PC-3 (cell line): ENCODE measurements at regions not wholly inside any gene's neighbourhood (a gene's known extent, or its start where the extent isn't known, plus 50 kb on each side); places are given as distances from the start of the nearest gene placed in this dataset.

Experiments
- ATAC-seq: fragments of 200-7000 bp; cut with Tn5 transposase; 2 replicates; pipeline ENCODE4 v1.9.1; 2020; ENCODE audit warnings: mild to moderate bottlenecking, moderate library complexity
- BruUV-seq: library from RNA; stranded (reverse); fragments of 400-500 nt; replicated peaks from 2 replicates; lab custom pipeline; 2021; lab: Mats Ljungman, UMichigan
- CTCF ChIA-PET: fragments of 300-600 bp; sonication (Branson Sonifier 250); formaldehyde crosslinking; loops from one replicate; lab custom pipeline; 2022; ENCODE audit warnings: antibody characterized with exemption; lab: Charles Lee
- POLR2A ChIA-PET: fragments of 300-600 bp; sonication (Branson Sonifier 250); formaldehyde crosslinking; loops from one replicate; lab custom pipeline; 2022; ENCODE audit warnings: antibody characterized with exemption; ENCODE audit not compliant: unreplicated experiment; lab: Charles Lee
- DNase-seq: peaks from one replicate; pipeline ENCODE4 v3.0.0-alpha.2; 2015
- H2AFZ ChIP-seq: fragments of 300-600 bp; sonication (generic); 2 replicates; pipeline ENCODE4 v1.6.0; 2016; ENCODE audit warnings: antibody characterized with exemption, low read length
- H3F3A ChIP-seq: fragments of 300-600 bp; sonication (generic); one replicate; pipeline ENCODE4 v1.6.0; 2017; ENCODE audit warnings: antibody characterized with exemption, low read length, control low read depth, mild to moderate bottlenecking; ENCODE audit not compliant: unreplicated experiment
- H3K27ac ChIP-seq: fragments of 300-600 bp; sonication (generic); 2 replicates; pipeline ENCODE4 v1.5.1; 2016; ENCODE audit warnings: mild to moderate bottlenecking, low read length
- H3K27me3 ChIP-seq: fragments of 300-600 bp; sonication (generic); 2 replicates; pipeline ENCODE4 v1.6.1; 2016; ENCODE audit warnings: low read length, mixed read lengths
- H3K36me3 ChIP-seq: fragments of 300-600 bp; sonication (generic); 2 replicates; pipeline ENCODE4 v1.6.1; 2016; ENCODE audit warnings: low read depth, mixed run types, low read length, mixed read lengths
- H3K4me1 ChIP-seq: fragments of 300-600 bp; sonication (generic); 2 replicates; pipeline ENCODE4 v1.5.1; 2016; ENCODE audit warnings: low read length; ENCODE audit not compliant: insufficient read depth
- H3K4me2 ChIP-seq: fragments of 300-600 bp; sonication (generic); 2 replicates; pipeline ENCODE4 v1.6.0; 2016; ENCODE audit warnings: low read length
- H3K4me3 ChIP-seq: fragments of 300-600 bp; sonication (generic); 2 replicates; pipeline ENCODE4 v1.5.1; 2016; ENCODE audit warnings: mild to moderate bottlenecking, low read length, mixed read lengths
- H3K79me2 ChIP-seq: fragments of 300-600 bp; sonication (generic); 2 replicates; pipeline ENCODE4 v1.6.1; 2017; ENCODE audit warnings: low read length, mixed read lengths
- H3K9ac ChIP-seq: fragments of 300-600 bp; sonication (generic); 2 replicates; pipeline ENCODE4 v1.6.0; 2016; ENCODE audit warnings: mild to moderate bottlenecking, low read length
- H3K9me2 ChIP-seq: fragments of 300-600 bp; sonication (generic); replicated peaks from 2 replicates; pipeline ENCODE4 v1.6.1; 2016; ENCODE audit warnings: mixed run types, low read length, mixed read lengths
- H3K9me3 ChIP-seq: fragments of 300-600 bp; sonication (generic); 2 replicates; pipeline ENCODE4 v1.6.1; 2016; ENCODE audit warnings: low read length, mixed read lengths
- H4K20me1 ChIP-seq: fragments of 300-600 bp; sonication (generic); 2 replicates; pipeline ENCODE4 v1.6.1; 2016; ENCODE audit warnings: low read length, mixed read lengths
- CTCF ChIP-seq: fragments of 300-600 bp; sonication (generic); conservative IDR thresholded peaks from 2 replicates; pipeline ENCODE4 v1.5.1; 2017; ENCODE audit warnings: antibody characterized with exemption, low read depth, mild to moderate bottlenecking, low read length
- EZH2 ChIP-seq: fragments of 300-600 bp; sonication (generic); IDR thresholded peaks from one replicate; pipeline ENCODE4 v1.6.1; 2017; ENCODE audit warnings: antibody characterized with exemption, mild to moderate bottlenecking, low read length; ENCODE audit not compliant: unreplicated experiment
- EZH2phosphoT487 ChIP-seq: fragments of 300-600 bp; sonication (generic); IDR thresholded peaks from 2 replicates; pipeline ENCODE4 v1.6.1; 2018; ENCODE audit warnings: mild to moderate bottlenecking, antibody characterized with exemption, low read length, borderline replicate concordance
- intact Hi-C: fragments of 100-400 bp; cut with micrococcal nuclease; formaldehyde crosslinking; loops from 2 replicates; pipeline ENCODE4 v1.9.0; 2023

DNA sequence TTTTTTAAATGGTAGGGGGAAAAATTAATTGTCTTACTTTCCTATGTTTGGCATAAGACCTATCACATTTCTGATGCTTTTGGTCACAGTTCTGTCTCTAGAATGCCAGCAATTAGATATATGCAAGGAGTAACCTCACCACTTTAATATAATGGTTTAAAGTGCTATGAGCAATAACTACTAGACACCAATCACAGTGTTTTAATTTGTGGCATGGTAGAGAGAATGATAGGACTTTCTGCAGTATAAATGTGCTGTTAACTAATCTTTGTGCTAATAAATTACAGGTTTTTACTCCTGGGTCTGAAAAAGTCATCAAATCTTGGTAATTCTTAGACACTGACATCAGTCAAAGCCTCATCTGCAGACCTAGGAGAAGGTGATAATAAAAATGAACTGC, 2110.3 kb downstream of the NCAM2 start:
- no peak overlapping the region for H2AFZ ChIP-seq
- no peak overlapping the region for H3K4me3 ChIP-seq
- no peaks in the 10 kb centered on the region for H3K36me3 ChIP-seq
- H3K27me3 ChIP-seq, result no peaks in the 10 kb centered on the region
- no peaks in the 10 kb centered on the region for H3K4me1 ChIP-seq
- TF ChIP-seq CTCF (no peak), EZH2 (no peak), EZH2phosphoT487 (no peak)
- ATAC-seq (no peak), DNase-seq (no peak)
- no peak overlapping the region for H3K4me2 ChIP-seq
- ChIA-PET CTCF (no interaction called here), POLR2A (no interaction called here)
- H3F3A ChIP-seq, result no peaks in the 10 kb centered on the region
- no peaks in the 10 kb centered on the region for H3K9me3 ChIP-seq
- no peaks in the 10 kb centered on the region for H3K79me2 ChIP-seq
- no peaks in the 10 kb centered on the region for H3K9me2 ChIP-seq
- BruUV-seq, result no TSS peak
- intact Hi-C loops, result no loop called here
- H3K27ac ChIP-seq, result no peak overlapping the region
- no peak overlapping the region for H3K9ac ChIP-seq
- no peaks in the 10 kb centered on the region for H4K20me1 ChIP-seq

- Histone ChIP-seq H3K9ac (no peak overlapping the region), H3K9me3 (no peaks in the 10 kb centered on the region), H3K27me3 (no peaks in the 10 kb centered on the region), H3K27ac (no peak overlapping the region), H3K4me3 (no peak overlapping the region), H3K4me1 (no peaks in the 10 kb centered on the region), H3K79me2 (no peaks in the 10 kb centered on the region), H4K20me1 (no peaks in the 10 kb centered on the region), H3K4me2 (no peak overlapping the region), H3K9me2 (no peaks in the 10 kb centered on the region), H3F3A (no peaks in the 10 kb centered on the region), H2AFZ (peak overlapping the region; percentile 34; the same call in 1 of the 2 replicates), H3K36me3 (no peaks in the 10 kb centered on the region)
- no TSS peak for BruUV-seq
- no peak for TF ChIP-seq EZH2
- TF ChIP-seq EZH2phosphoT487, result no peak
- no peak for TF ChIP-seq CTCF
- ATAC-seq (no peak), DNase-seq (no peak)
- ChIA-PET CTCF (no interaction called here), POLR2A (no interaction called here)
- intact Hi-C loops, result no loop called here
Measured at GRCh38 chr21:23111070-23111600, 2112.9 kb downstream of the NCAM2 start.

DNA sequence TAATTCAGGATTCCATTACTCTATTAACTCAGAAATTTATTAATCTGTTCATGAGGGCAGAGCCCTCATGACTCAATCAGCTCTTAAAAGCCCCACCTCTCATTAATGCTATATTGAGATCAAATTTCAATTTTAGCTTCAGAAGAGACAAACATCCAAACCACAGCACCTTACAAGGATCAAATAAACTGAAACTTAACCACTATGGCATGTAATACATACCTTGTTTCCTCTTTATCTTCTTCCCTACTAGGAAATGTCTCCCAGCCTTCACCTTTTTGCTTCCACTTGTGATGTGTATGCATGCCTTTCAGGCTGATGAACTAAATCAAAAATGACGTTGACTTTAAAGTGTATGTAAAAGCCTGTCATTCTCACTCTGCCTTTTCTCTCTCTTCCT, 2121.3 kb downstream of the NCAM2 start:
- CTCF ChIA-PET, result no interaction called here
- Histone ChIP-seq H3K4me1 (0 out of 2 replicates have a peak, but pooled peaks cover 4% of the 10 kb centered on the region), H3K9me3 (no peaks in the 10 kb centered on the region), H3K27ac (no peak overlapping the region), H3K9ac (no peak overlapping the region), H2AFZ (no peak overlapping the region), H3K9me2 (no peaks in the 10 kb centered on the region), H3F3A (no peaks in the 10 kb centered on the region), H3K79me2 (no peaks in the 10 kb centered on the region), H4K20me1 (no peaks in the 10 kb centered on the region), H3K27me3 (no peaks in the 10 kb centered on the region), H3K4me3 (no peak overlapping the region), H3K36me3 (no peaks in the 10 kb centered on the region), H3K4me2 (no peak overlapping the region)
- POLR2A ChIA-PET, result no interaction called here
- ATAC-seq, result peak; percentile 98
- no TSS peak for BruUV-seq
- no peak for TF ChIP-seq EZH2phosphoT487
- no peak for TF ChIP-seq EZH2
- TF ChIP-seq CTCF, result no peak
- intact Hi-C loops, result no loop called here
- peak; percentile 60 for DNase-seq
